HTR-8/SVneo (cell line): ENCODE measurements at regions not wholly inside any gene's neighbourhood (a gene's known extent, or its start where the extent isn't known, plus 50 kb on each side); places are given as distances from the start of the nearest gene placed in this dataset.
"Not testable (repeated sequence)": the region's sequence is repeated elsewhere in the genome, so short reads cannot be mapped to it uniquely, and the experiment has no call there.

Source experiments
- DNase-seq: peaks from one replicate; pipeline ENCODE4 v3.0.0; 2011; ENCODE audit warnings: low spot score, mixed read lengths; ENCODE audit not compliant: insufficient read length
- FAIRE-seq: peaks from 2 replicates; lab custom pipeline; 2011; peaks lifted over from hg19 to GRCh38; lab: Jason Lieb, UNC

- FAIRE-seq: no peak
- DNase-seq: no peak
Observed at GRCh38 chr9:102941868-102942267, 53.3 kb upstream of the CYLC2 start.

- FAIRE-seq (no peak), DNase-seq (no peak)
Observed at GRCh38 chr9:102922526-102922925, 72.6 kb upstream of the CYLC2 start.

- no peak for FAIRE-seq
- no peak for DNase-seq
Observed at GRCh38 chr9:102911185-102911584, 83.9 kb upstream of the CYLC2 start.

DNA sequence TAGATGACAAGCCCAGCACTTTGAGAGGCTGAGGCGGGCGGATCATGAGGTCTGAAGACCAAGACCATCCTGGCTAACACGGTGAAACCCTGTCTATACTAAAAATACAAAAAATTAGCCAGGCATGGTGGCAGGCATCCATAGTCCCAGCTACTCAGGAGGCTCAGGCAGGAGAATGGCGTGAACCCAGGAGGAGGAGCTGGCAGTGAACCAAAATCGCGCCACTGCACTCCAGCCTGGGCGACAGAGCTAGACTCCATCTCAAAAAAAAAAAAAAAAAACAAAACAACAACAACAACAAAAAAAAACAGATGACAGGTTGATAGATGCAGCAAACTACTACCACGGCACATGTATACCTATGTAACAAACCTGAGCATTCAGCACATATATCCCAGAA lies 89.3 kb upstream of the CYLC2 start:
- FAIRE-seq, DNase-seq: not testable (repeated sequence)

DNA sequence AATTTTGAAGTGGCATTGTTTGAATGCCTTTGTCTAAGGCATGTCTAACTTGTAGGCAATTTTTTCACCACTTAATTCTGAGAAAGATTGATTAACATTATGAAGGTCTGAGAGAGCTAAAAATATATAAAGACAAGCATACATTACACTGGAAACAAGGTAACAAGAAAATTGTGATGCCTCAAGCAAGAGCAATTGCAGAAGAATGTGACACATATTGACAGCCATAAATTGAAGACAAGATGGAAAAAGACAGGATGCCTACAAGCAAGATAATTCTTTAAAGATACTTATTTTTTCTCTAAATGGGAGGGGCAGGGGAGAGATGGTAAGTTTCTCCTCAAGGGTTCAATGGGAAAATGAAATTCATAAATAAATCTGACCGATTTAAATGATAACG lies 103.1 kb upstream of the CYLC2 start:
- FAIRE-seq (no peak), DNase-seq (no peak)

- not testable (repeated sequence) for DNase-seq, FAIRE-seq
Observed at GRCh38 chr9:102888747-102889146, 106.4 kb upstream of the CYLC2 start.

GRCh38 chr9:102875687-102876086 lies 119.4 kb upstream of the CYLC2 start:
- DNase-seq: no peak
- FAIRE-seq: no peak

DNA sequence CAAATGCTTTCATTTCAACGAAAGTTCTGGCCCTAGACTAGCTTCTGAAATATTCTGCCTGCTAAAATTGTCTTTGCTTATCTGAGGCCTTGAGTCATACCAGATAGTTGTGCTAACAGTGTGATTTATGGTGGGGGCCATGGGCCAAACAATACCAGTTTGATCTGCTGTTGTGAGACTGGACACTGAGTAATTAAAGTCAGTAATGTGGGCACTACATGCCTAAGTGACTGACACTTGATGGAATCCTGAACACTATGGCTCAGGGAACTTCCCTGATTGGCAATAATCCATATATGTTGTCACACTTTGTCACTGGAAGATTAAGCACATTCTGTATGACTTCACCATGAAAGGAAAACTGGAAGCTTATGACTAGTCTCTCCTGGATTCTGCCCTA lies 127.6 kb upstream of the CYLC2 start:
- DNase-seq: peak; percentile 12
- FAIRE-seq: peak; percentile 20

- FAIRE-seq (no peak), DNase-seq (no peak)
Observed at GRCh38 chr9:102862478-102862877, 132.7 kb upstream of the CYLC2 start.

GRCh38 chr9:102855641-102856040 lies 139.5 kb upstream of the CYLC2 start:
- DNase-seq: no peak
- FAIRE-seq: no peak

GRCh38 chr9:102845827-102846371 lies 149.2 kb upstream of the CYLC2 start:
- DNase-seq (no peak), FAIRE-seq (no peak)

GRCh38 chr9:102844716-102845115 lies 150.4 kb upstream of the CYLC2 start:
- no peak for DNase-seq
- FAIRE-seq: no peak

- FAIRE-seq (no peak), DNase-seq (no peak)
Observed at GRCh38 chr9:102842423-102842822, 152.7 kb upstream of the CYLC2 start.

DNA sequence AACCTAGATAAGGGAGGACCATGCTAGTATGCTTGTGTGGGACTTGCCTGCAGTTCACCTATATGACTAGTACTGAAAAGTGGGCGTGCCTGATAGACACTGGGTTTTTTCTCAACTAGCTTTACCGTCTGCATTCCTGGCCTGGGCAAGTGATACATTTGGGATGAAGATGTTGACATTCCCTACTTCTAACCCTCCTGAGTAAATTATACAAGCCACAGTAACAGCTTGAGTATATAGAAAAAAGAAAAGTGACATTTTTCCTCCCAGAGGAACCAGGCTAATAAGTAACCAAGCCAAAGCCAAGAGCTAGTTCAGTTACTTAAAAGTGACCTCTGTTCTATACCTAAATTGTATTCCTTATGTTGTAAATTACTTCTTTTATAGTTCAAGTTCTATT lies 153.8 kb upstream of the CYLC2 start:
- DNase-seq (no peak), FAIRE-seq (no peak)

DNA sequence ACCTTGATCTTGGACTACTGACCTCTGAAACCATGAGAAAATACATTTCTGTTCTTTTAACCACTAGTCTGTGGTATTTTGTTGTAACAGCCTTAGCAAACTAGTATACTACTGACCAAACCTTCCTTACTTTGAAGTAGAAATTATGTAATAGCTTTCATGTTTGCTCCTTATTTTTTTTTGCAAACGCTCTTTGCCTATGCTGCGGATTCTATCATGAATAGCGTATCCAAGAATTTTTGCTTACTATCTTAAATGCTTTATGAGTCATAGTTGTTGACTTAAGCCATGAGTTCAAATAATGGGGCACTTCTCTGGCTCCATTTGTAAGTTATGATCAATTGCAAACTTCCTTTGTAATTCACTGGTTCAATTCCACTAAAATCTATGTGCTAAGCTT lies 154.8 kb upstream of the CYLC2 start:
- FAIRE-seq: no peak
- DNase-seq: no peak

DNA sequence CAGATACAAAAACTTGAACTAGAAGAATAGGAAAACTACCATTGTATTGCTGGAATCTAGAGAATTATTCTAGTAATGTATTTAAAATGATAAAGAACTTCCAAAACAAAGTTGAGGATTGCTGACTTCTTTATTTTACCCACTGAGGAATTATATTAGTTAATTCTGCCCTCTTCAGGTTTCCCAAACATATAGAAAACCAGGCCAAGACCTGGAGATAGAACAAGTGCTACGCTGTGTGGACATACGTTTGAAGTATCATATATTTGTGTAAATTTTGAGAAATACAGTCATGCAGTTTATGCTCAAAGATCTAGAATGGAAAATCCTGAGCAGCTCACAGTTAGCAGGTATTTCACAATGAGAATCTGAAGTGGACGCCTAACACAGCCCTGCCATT lies 162.3 kb upstream of the CYLC2 start:
- no peak for DNase-seq
- FAIRE-seq: no peak

- FAIRE-seq: no peak
- DNase-seq: no peak
Observed at GRCh38 chr9:102796244-102796643, 198.9 kb upstream of the CYLC2 start.

DNA sequence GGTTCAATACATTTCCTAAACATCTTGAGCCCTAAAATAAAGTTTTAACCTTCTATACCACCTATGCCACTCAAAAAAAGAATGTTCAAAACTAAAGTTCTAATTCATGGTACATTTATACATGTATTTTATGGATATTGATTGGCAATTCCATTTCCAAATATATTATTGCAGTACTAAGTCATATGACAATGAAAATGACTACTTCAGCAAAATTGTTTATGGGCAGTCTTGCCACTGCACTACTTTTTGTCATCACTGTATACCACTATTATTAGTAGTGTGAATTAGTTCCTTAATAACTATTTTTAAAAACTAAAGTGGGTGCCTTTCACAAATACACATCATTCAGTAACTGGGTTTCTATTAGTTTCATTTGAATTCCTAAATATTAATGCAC lies 199.6 kb upstream of the CYLC2 start:
- DNase-seq (no peak), FAIRE-seq (no peak)

DNA sequence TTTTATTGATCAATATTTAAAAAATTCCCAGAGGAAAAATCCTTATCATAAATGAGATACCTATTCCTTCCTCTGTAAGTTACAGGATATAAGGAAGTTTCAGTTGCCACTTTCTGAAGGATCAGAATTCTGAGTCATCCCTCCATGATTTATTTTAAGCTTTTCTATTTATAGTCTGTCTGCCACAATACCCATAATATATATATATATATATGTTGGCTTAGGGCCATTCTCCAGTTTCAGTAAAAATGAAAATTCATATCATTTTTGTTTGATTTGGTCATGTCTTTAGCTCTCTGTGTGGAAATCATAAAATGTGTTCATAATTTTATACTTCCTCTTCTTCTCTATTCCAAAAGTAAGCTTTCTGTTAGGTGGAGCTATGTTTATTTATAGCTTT lies 215.8 kb upstream of the CYLC2 start:
- DNase-seq (peak; percentile 8), FAIRE-seq (no peak)

GRCh38 chr9:102778746-102779145 lies 216.4 kb upstream of the CYLC2 start:
- DNase-seq (no peak), FAIRE-seq (no peak)

DNA sequence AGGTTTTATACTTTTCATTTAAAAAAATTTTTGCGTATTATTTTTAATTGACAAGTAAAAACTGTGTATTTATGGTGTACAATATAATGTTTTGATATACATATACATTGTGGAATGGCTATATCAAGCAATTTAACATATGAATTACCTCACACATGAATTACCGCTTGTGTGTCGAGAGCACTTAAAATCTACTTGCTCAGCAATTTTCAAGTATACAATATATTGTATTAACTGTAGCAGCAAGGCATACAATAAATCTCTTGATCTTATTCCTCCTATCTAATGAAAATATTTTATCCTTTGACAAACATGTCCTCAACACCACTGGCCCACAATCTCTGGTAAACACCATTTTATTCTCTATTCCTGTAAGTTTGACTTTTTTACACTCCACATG lies 224.4 kb upstream of the CYLC2 start:
- FAIRE-seq (no peak), DNase-seq (no peak)

- no peak for FAIRE-seq
- DNase-seq: no peak
Observed at GRCh38 chr9:102769307-102769706, 225.8 kb upstream of the CYLC2 start.

GRCh38 chr9:102768002-102768401 lies 227.1 kb upstream of the CYLC2 start:
- DNase-seq (no peak), FAIRE-seq (no peak)
